ENCODE measurements at regions not wholly inside any gene's neighbourhood (a gene's known extent, or its start where the extent isn't known, plus 50 kb on each side); places are given as distances from the start of the nearest gene placed in this dataset.

DNA sequence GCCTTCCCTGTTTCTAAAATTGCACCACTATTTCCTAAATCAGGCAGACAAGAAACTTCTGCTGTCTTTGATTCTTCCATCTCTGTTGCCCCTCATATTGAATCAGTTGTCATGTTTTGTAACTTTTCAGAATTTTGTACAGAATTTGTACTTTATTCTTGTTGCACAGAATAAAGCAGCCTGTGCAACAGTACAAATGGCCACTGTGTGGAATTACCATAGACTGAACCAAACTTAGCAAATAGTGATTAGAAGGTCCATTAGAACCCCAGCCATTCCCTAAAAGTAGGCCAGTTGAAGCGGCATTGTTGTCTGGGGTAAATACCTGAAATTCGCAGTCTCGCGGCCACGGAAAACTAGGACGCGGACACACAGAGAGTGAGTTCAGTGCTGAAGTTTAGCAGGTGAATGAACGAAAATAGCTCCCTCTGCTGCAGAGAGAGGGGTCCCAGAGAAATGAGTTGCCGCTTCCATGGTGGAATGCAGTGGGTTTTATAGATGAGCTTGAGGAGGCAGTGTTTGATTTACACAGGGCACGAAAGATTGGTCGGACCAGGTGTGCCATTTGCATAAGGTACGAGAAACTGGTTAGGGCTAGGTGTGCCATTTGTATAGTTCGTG lies 71.8 kb downstream of the C4orf33 start:
- DNase-seq (ENCODE audit: low read depth): no peak

DNA sequence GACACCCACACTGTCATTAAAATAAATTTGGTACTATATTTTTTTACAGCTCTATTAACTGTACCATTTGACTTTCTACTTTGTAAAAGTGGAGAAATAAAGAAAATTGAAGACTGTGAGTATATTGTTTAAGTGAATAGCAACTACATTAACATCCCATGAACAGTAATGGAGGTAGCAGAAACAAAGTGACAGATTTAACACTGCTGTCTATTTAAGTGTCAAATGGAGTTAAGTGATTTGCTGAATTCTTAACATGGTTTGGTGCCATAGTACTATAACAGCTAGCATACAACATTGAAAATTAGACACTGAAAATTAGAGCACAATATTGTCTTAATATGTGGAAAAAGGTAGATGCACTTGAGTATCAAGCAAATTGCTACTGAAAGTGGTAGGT lies 76.2 kb downstream of the C4orf33 start:
- no peak for DNase-seq (ENCODE audit: low read depth)

DNA sequence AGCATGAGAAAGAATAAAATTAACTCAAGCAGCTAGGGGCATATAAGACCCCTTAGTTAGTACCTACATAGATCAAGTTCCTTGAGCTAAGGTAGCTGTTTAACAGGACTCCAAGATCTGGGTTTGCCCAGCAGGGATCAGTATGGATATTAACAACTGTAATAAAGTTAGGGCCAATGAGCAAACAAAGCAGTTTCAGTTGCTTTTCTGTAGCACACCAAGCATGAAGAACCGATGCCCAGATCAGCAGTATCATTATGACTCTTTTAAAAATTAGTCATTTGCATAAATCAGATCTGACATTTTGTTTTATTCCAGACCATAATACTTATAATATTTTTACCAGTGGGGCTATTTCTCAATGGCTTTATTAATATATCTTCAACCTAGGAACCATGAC lies 80.9 kb downstream of the C4orf33 start:
- no peak for DNase-seq (ENCODE audit: low read depth)

DNA sequence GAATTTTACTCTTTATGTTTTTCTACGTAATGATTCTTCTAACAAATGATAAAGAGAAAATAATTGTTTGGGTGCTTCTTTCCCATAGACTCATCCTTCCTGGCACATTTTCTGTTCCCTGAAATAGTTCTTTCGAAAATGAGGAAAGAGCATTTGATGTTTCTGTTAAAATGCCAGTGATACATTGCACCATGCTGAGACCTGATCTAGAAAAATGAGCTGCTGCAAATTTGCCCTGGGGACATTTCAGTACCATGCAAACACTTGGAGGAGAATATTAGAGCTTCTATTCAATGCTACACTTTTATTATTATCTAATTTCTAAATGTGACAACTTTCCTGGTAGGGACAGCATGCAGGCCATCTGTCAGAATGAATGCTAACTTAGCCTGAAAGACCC lies 83.3 kb downstream of the C4orf33 start:
- DNase-seq (ENCODE audit: low read depth): no peak

DNA sequence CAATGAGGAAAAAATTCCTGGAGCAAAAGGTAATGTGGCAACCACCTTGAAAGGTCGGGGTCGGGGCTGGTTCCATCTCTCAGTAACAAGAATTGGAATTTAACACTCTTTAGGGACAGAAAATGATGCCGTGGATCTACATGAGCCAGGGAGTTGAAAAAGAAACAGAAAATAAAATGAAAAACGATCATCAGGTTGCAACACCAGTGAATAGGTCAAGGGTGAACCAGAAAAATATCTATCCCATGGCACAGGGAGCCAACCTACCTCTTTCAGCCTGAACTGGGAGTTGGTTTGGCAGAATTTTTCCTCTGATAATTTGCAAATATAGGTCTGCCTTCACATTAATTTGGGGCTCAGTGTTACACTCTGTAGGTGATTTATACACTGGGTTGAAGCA lies 93.7 kb downstream of the C4orf33 start:
- DNase-seq (ENCODE audit: low read depth): no peak

DNA sequence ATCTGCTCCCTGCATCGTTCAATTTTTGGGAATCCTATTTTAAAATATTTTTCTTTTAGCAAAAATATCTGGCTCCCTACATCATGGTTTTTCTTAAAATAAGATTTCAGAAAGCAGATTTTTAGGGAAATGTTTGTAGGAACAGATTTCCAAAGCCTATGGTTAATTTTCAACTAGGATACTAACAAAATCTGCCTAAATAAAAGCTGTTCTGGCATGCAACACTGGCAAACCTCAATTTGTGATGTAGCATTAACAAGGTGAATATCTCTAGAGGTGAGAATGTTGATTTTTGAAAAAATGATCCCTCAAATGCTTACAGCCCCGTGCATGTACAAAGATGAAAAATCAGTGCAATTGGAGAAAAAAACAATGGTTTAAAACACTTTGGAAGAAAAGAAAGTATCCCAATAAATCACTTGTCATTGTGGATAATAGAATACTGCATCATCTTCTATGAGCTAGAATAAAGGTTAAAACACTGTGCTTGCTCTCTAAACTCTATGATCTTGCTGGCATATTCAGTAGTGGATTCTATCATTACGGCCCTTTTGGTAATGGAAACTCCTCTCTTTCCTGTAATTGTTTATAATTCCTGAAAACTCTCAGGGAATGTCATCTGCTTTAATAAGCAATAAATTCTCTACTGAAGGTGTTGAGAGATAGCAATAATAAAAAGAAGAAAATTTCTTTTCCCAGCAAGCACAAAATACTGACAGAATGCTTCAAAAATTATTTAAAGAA lies 97.6 kb downstream of the C4orf33 start:
- DNase-seq (ENCODE audit: low read depth): no peak

DNA sequence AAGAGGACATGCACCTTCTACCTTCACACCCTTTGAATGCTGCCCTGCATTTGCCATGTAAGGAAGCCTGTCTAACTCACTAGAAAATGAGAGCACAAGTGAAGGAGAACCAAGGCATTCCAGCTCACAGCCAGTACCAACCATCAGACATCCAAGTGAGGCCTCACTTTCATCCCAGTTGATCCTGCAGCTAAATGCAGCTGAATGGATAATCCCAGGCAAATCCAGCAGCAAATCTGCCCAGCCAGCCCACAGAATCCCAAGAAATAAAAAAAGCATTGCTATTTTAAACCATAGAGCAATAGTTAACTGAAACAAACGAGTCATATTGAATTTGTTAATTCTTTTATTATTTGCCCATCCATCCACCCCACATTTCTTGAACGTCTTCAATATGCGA lies 112.5 kb downstream of the C4orf33 start:
- no peak for DNase-seq (ENCODE audit: low read depth)

DNA sequence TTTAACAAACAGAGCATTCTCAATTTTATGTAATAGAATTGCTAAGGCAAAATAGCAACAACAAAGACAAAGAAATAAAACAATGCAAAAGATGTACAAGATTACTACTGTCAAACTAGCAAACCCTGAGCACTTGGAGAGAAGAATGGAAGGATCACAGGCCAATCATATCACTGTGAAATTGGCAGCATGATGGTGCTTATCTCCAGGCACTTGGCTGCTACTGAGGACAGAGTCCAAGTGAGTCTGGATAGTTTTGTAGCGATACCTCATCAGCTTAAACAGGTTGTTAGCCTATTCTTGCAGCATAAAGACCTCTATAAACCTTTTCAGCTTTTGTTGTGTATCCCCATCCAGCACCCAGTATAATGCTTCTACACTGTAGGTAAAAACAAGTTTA lies 117.7 kb downstream of the C4orf33 start:
- DNase-seq (ENCODE audit: low read depth): no peak

DNA sequence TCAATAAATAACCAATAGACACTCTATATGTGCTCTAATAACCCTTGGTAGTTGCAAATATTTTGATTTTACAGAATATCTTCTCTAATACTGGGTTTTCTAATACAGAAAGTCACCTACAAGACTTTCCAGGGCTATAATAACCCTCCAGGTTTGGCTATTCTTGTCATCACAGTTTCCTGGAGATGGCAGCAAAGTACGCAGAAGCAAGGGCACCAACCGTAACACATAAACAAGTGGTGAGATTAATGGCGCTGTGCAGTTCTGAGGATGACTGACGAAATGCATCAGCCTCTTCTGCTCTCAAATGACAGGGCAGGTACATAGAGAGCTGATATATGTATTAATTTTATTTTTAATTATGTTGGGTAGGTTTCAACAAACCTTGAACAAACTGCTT lies 122.4 kb downstream of the C4orf33 start:
- no peak for DNase-seq (ENCODE audit: low read depth)

DNA sequence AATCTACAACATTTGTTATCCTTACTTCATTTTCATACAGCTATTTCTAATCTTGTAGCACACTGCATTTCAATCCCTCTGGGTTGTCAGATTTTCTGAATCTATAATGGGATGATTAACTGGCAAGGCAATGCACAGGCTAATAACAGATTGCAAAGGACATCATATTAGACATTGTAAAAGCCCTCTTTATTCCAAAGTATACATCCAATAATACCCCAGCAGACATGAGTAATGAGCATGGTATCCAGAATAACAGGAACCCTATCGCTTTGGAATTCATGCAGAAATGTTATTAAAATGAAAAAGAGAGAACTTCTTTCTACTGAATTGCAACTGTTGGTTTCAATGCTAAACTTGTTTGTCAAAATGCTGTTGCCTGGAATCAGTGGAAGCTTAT lies 122.9 kb downstream of the C4orf33 start:
- no peak for DNase-seq (ENCODE audit: low read depth)

DNA sequence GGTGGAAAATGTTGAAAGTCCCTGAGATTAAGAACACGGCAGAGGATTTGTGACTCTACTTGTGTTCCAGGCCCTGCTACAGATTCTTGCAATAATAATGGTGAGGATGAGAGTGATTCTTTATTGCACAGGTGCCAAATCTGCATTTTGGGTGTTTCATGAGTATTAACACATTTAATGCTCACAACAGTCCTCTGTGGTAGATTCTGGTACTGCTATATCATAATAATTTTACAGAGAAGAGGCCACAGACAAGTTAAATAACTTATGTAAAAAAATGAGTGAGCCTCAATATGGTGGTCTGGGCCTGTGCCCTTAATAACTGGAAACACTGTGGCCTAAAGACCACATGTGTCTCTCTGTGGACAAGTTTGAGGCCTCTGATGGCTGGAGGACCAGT lies 124.3 kb downstream of the C4orf33 start:
- no peak for DNase-seq (ENCODE audit: low read depth)

DNA sequence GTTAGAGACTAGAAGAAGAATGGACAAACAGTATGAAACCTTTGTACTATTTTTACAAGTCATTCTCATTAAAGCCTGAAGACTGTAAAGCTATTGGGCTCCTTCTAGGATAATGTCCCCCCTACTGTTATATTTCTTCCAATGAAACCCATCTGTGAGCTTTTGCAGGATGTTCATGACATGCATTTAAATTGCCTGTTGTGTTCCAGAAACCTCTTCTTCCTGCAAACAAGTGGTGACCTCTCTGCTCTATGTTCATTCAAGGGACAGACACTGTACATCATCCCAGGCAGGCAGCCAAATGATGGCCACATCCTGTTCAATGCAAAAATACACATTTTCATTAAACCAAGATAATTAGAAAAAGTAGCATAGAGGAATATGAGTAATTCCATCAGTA lies 128.0 kb downstream of the C4orf33 start:
- DNase-seq (ENCODE audit: low read depth): no peak

DNA sequence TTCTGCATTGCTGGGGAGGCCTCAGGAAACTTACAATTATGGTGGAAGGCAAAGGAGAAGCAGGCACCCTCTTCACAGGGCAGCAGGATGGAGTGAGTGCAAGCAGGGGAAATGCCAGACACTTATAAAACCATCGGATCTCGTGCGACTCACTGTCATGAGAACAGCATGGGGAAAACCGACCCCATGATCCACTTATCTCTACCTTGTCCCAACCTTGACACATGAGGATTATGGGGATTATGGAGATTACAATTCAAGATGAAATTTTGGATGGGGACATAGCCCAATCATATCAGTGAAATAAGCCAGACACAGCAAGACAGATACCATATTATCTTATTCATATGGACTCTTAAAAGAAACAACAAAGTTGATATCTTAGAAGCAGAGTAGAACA lies 134.9 kb downstream of the C4orf33 start:
- DNase-seq (ENCODE audit: low read depth): no peak

DNA sequence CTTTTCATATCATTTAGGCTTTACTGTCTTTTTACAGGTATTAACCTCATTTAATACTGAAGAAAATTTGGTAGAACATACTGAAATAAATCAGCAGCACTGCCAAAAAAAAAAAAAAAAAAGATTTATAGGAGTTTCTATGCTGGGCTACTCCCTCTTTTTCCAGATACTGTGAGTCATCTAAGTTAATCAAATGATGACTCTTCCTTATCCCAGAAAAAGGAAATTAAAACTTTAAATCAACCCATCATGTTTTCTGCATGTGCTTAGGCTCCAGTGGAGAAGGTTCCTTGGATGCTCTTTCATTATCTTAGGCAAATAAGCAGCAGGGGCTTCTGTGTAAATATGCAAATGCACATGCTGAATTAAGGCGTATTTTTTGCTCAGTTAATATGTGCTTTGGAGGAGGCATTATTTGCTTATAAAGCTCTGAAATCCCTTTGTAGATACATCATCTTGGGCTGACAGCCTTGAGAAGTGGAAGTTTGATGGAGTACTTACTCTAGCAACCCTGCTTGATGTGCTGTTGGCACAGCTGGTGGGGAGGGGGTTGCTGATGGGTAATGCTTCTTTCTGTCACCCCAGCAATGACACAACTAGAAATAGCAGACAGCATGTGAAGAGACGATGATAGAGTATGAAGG lies 136.1 kb downstream of the C4orf33 start:
- DNase-seq (ENCODE audit: low read depth): no peak

DNA sequence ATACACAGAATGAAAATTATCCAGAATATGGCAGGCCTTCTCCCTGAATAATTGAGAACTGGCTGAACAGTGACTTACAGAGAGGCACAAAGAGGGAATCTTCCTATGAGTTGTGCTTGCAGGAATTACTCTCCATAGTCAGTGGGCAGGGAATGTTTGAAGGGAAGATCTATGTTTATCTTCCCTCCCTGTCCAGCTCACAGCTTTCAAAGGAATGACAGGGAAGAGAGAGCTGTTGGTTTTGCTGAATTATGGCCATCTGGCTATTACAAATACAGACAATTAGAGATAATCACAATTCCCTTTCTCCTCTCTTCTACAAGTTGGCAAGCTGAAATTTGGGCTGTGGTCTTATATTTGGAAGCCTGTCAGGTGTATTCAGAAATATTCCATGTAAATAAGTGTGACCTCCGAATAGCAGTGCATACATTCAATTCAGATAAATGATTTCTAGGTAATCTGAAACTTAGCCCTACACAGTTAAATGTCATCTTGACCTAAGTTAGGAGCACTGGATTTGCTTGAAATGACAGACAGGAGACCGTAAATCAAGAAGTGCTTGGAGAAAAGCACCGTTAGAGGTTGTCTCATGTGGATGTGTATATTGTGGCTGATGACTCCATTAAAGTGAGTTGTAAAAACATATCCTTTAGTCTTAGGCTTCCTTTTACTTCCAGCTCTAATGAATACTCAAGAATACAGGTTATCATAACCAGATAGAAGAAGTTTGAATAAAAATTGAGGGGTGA lies 136.8 kb downstream of the C4orf33 start:
- no peak for DNase-seq (ENCODE audit: low read depth)

DNA sequence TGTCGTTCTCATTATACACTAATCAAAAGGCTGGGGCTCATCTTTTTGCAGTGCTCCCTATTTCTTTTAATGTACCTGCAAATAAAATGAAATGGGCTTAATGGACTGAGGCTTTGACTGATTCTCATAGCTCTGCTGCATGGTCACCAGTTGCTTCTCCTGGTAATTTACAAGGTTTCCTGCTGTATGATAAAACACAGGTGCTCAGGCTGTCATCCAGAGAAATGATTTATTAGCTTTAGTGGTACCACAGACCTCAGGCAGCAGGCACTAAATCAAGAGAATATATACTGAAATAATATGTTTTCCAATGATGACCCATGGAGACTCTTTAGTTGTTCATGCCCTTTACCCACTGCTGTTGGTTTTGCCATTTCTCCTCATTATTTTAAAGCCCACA lies 137.7 kb downstream of the C4orf33 start:
- DNase-seq (ENCODE audit: low read depth): no peak

DNA sequence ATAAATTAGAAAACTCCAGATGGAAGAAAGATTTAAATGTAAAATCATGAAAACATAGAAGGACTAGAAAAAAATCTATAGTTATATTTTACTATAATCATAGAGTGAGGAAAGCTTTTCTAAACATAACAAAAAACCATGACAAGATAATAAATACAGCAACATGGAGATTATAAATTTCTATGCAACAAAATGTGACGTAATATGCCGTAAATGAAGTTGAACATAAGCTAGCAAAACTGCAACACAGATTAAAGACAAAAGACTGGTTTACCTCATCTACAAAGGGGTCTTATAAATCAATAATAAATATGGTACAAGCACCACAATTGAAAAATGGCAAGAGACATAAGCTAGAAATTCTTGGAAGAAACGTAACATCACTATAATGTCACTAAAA lies 140.4 kb downstream of the C4orf33 start:
- DNase-seq (ENCODE audit: low read depth): no peak

DNA sequence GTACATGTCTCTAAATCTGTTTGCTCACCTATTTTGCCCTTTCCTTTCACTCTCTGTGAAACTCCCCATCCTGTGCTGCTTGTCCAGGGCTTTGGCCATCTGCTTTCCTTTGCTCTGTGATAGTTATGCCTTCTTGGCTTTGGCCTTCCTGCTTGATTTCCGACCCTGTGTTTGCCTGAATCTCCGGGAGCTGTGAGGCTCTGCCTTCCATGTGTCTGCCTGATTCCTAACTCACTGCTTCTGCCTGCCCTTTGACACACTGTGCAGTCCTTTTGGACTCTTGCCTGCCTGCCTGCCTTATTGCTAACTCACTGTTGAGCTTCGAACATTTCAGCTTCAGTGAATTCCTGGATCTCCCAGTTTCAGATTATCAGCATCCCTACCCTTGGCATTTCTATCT lies 143.1 kb downstream of the C4orf33 start:
- peak; percentile 6 for DNase-seq (ENCODE audit: low read depth)

DNA sequence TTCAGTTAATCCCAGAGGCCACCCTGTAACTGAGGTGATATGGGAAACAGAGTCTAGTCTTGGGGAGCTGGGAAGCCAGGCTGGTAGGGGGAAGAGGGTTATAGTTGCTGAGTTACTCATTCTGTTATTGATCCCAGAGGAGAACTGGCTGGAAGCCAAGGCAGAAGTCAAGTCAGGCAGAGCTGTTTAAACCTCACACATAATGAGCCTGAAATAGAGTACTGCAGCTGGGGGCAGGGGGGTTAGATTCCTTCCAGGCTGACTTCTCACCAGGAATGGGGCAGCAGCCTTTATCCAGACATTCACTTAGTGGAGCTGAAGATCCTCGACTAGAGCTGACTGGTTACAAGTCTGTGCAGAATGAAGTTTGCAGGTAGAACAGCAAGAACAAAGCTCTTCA lies 144.9 kb downstream of the C4orf33 start:
- DNase-seq (ENCODE audit: low read depth): no peak

DNA sequence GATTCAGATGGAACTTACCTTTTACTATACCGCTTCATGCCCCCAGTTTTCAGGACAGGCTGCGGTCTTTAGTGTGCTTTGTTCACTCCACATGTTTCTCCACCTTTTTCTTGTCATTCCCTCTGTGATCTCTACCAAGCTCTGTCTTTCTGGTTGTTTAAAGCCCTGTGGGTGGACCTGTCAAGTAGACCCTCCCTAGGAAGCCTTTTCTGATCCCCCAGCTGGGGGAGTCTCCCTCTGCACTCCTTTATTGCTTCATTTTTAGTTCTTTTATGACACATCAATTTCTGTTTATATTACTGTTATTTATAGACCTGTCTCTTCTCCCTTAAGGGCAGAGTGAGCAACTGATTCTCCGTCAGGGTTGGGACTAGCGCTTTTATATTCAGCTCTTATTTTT lies 150.2 kb downstream of the C4orf33 start:
- no peak for DNase-seq (ENCODE audit: low read depth)

DNA sequence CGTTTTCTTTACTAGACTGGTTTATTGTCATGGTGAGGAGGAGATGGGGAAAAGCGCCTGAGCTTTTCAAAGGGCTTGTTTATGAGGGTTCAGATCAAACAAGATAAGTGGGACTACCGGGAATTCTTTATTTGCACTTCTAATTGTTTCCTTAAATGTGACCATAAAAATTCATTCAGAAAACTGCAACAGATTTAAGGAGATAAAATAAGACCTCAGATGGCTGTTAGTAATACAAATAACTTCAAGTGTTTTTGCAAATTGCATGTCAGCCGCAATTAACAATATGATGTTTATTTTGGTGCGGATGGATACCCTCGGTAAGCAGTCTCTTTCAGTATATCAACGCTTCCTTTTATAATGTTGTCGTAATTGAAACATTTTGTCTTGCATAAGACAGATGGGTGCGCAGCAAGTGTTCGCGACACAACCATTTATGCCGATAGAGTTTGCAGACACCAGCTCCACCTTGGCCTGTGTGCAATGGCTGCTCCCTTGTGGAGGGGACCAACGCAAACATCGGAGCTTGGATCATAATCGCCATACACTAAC lies 151.0 kb downstream of the C4orf33 start:
- DNase-seq (ENCODE audit: low read depth): no peak

DNA sequence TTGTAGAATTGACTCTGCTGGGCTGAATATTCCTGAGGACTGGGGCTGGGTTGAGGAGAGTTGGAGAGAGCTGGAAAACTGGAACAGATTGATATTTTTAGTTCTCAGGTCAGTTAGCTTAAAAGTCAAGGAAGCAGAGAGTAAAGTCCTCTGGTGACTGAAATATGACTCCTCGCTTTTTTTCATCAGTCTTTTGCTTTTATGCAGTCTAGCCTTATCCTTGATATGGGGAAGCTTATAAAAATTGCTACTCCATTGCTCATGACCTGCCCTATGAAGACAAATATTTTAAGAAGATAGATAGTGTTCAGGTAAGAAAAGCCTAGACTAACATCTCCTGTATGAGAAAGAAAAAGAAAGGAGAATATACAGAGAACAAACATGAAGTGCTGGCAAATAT lies 152.7 kb downstream of the C4orf33 start:
- DNase-seq (ENCODE audit: low read depth): no peak

DNA sequence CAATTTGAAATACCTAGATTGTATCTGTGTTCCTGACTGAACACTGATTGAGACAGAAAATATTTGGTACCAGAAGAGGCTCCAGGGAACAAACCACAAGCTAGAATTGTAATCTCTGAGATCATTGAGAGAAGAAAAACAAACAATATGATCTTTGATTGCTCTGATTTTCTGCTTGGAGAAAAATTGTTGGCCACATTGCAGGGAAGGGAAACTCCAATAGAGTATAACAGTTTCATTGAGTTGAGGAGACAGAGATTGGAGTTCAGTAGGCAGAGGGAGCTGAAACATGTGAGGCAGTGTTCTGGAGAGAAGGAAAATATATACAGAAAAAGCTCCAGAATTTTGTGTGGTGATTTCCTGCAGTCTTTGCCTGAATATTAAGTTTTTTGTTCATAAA lies 158.2 kb downstream of the C4orf33 start:
- no peak for DNase-seq (ENCODE audit: low read depth)

All from GM04503 (cell line).